HEK293T (cell line): ENCODE measurements at regions not wholly inside any gene's neighbourhood (a gene's known extent, or its start where the extent isn't known, plus 50 kb on each side); places are given as distances from the start of the nearest gene placed in this dataset.

Experiments used
- CTCF ChIA-PET: fragments of 350-600 bp; formaldehyde crosslinking; extraction: SDS; loops from one replicate; lab custom pipeline; 2021; ENCODE audit warnings: antibody characterized with exemption, inconsistent platforms; lab: Yijun Ruan, JAX
- POLR2A ChIA-PET: fragments of 350-600 bp; formaldehyde crosslinking; extraction: SDS; loops from one replicate; lab custom pipeline; 2020; ENCODE audit warnings: antibody characterized with exemption, inconsistent platforms; lab: Yijun Ruan, JAX
- DNase-seq: peaks from one replicate; pipeline ENCODE4 v3.0.0; 2012; ENCODE audit warnings: mixed read lengths; ENCODE audit errors: extremely low spot score
- ARNT ChIP-seq: fragments of 450-650 bp; IDR thresholded peaks from 2 replicates; pipeline ENCODE4 v1.6.1; 2017; ENCODE audit warnings: mild to moderate bottlenecking
- BHLHE40 ChIP-seq: fragments of 450-650 bp; IDR thresholded peaks from 2 replicates; pipeline ENCODE4 v1.6.1; 2016; ENCODE audit warnings: mild to moderate bottlenecking, moderate library complexity, borderline replicate concordance
- CTBP1 ChIP-seq: fragments of 450-650 bp; IDR thresholded peaks from 2 replicates; pipeline ENCODE4 v1.6.1; 2016; ENCODE audit warnings: borderline replicate concordance
- ELF4 ChIP-seq: fragments of 450-650 bp; IDR thresholded peaks from 2 replicates; pipeline ENCODE4 v1.6.1; 2017; ENCODE audit warnings: antibody characterized with exemption
- FOXA1 ChIP-seq: fragments of 450-650 bp; IDR thresholded peaks from 2 replicates; pipeline ENCODE4 v1.6.1; 2016; ENCODE audit warnings: mild to moderate bottlenecking
- FOXK2 ChIP-seq: fragments of 450-650 bp; IDR thresholded peaks from 2 replicates; pipeline ENCODE4 v1.6.1; 2016; ENCODE audit warnings: mild to moderate bottlenecking
- FOXM1 ChIP-seq: fragments of 450-650 bp; IDR thresholded peaks from 2 replicates; pipeline ENCODE4 v1.6.1; 2017; ENCODE audit warnings: mild to moderate bottlenecking, borderline replicate concordance
- HDGF ChIP-seq: fragments of 450-650 bp; IDR thresholded peaks from 2 replicates; pipeline ENCODE4 v1.6.1; 2017; ENCODE audit warnings: antibody characterized with exemption, borderline replicate concordance
- L3MBTL2 ChIP-seq: fragments of 450-650 bp; conservative IDR thresholded peaks from 2 replicates; pipeline ENCODE4 v1.6.1; 2016; ENCODE audit warnings: mild to moderate bottlenecking
- LEF1 ChIP-seq: fragments of 450-650 bp; IDR thresholded peaks from 2 replicates; pipeline ENCODE4 v1.6.1; 2017; ENCODE audit warnings: mild to moderate bottlenecking, borderline replicate concordance
- NFRKB ChIP-seq: fragments of 450-650 bp; IDR thresholded peaks from 2 replicates; pipeline ENCODE4 v1.6.1; 2016; ENCODE audit warnings: mild to moderate bottlenecking, moderate library complexity
- SP1 ChIP-seq: fragments of 450-650 bp; IDR thresholded peaks from 2 replicates; pipeline ENCODE4 v1.6.1; 2017
- SUZ12 ChIP-seq: fragments of 450-650 bp; IDR thresholded peaks from 2 replicates; pipeline ENCODE4 v1.6.1; 2016; ENCODE audit warnings: mild to moderate bottlenecking
- TARDBP ChIP-seq: fragments of 450-650 bp; IDR thresholded peaks from 2 replicates; pipeline ENCODE4 v1.6.1; 2016
- ZNF384 ChIP-seq: fragments of 450-650 bp; IDR thresholded peaks from 2 replicates; pipeline ENCODE4 v1.6.1; 2016
- TF ChIP-seq, protein P1 (sequence below): fragments of 450-650 bp; IDR thresholded peaks from 2 replicates; pipeline ENCODE4 v1.6.1; 2016

DNA sequence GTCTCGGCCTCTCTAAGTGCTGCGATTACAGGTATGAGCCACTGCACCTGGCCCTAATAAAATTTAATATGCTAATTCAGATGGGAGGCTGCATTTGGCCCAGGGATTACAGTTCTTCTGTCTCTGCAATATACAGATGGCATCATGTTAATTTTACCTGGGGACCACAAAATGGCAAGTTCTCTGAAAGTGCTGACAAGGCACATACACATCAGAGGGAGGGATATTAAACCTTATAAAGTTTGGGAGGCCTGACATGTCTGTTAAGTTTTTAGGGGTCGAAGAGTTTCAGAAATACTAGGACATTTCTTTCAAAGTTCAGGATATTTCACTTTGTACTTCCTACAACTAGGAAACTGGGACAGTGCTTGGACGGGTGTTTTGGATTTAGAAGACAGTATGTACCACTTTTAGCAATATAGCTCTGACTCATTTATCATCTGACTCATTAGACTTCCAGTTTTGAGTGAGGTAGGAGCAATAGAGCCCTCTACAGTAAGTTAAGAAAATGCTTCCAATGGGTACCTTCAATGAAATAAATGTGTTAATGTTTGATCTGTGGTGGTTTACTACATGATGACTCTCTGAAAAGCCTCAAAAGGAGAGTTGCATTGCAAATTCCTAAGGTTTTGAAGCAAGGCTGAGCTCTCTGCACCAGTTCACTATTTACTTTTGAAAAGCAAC lies 981.0 kb upstream of the HS3ST1 start:
- CTCF ChIA-PET: no interaction called here
- POLR2A ChIA-PET: no interaction called here
- TF ChIP-seq ZNF384: no peak
- TF ChIP-seq SP1: no peak
- TF ChIP-seq FOXK2: no peak
- no peak for TF ChIP-seq SUZ12
- no peak for TF ChIP-seq FOXA1
- TF ChIP-seq ARNT: no peak
- no peak for TF ChIP-seq FOXM1
- TF ChIP-seq HDGF: no peak
- no peak for TF ChIP-seq TARDBP
- TF ChIP-seq BHLHE40: no peak
- no peak for TF ChIP-seq NFRKB
- TF ChIP-seq LEF1: no peak
- TF ChIP-seq ELF4: no peak
- no peak for TF ChIP-seq L3MBTL2
- no peak for TF ChIP-seq CTBP1
- no peak for DNase-seq

- DNase-seq: no peak
- ChIA-PET POLR2A (no interaction called here), CTCF (no interaction called here)
- TF ChIP-seq ELF4: no peak
- no peak for TF ChIP-seq LEF1
- no peak for TF ChIP-seq FOXA1
- TF ChIP-seq SUZ12: no peak
- TF ChIP-seq CTBP1: no peak
- no peak for TF ChIP-seq HDGF
- TF ChIP-seq TARDBP: no peak
- no peak for TF ChIP-seq L3MBTL2
- TF ChIP-seq FOXK2: no peak
- TF ChIP-seq BHLHE40: no peak
- TF ChIP-seq SP1: no peak
- no peak for TF ChIP-seq NFRKB
- TF ChIP-seq ARNT: no peak
- no peak for TF ChIP-seq ZNF384
- TF ChIP-seq, protein P1, sequence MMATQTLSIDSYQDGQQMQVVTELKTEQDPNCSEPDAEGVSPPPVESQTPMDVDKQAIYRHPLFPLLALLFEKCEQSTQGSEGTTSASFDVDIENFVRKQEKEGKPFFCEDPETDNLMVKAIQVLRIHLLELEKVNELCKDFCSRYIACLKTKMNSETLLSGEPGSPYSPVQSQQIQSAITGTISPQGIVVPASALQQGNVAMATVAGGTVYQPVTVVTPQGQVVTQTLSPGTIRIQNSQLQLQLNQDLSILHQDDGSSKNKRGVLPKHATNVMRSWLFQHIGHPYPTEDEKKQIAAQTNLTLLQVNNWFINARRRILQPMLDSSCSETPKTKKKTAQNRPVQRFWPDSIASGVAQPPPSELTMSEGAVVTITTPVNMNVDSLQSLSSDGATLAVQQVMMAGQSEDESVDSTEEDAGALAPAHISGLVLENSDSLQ: no peak
- TF ChIP-seq FOXM1: no peak
These were observed 979.7 kb upstream of the HS3ST1 start for GRCh38 chr4:12408364-12408763.

DNA sequence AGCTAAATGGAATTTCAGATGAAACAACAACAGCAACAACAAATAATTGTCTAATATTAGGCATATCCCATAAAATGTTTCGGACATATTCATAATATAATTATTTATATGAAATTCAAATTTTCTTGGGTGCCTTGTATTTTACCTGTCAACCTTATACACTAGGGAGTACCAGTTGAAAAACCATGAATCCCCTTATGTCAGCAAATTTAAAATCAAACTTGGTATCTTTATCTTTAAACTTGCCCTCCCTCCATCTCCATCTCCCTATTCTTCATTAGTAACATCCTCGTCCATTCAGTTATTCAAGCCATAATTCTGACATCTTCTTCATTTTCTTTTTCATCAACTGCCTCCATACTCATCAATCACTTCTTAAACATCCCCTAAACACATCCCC lies 974.5 kb upstream of the HS3ST1 start:
- POLR2A ChIA-PET: no interaction called here
- DNase-seq: no peak
- CTCF ChIA-PET: no interaction called here
- TF ChIP-seq BHLHE40 (no peak), NFRKB (no peak), SP1 (no peak), TARDBP (no peak), ARNT (no peak), SUZ12 (no peak), FOXM1 (no peak), L3MBTL2 (no peak), CTBP1 (no peak), LEF1 (no peak), FOXK2 (no peak), ELF4 (no peak), ZNF384 (no peak)
- TF ChIP-seq, protein P1: no peak

GRCh38 chr4:12399781-12400180 lies 971.1 kb upstream of the HS3ST1 start:
- POLR2A ChIA-PET: no interaction called here
- CTCF ChIA-PET: no interaction called here
- no peak for TF ChIP-seq BHLHE40
- TF ChIP-seq ZNF384: no peak
- no peak for TF ChIP-seq HDGF
- TF ChIP-seq FOXK2: no peak
- no peak for TF ChIP-seq SUZ12
- no peak for TF ChIP-seq ARNT
- TF ChIP-seq SP1: no peak
- TF ChIP-seq FOXA1: no peak
- TF ChIP-seq LEF1: no peak
- TF ChIP-seq L3MBTL2: no peak
- TF ChIP-seq FOXM1: no peak
- TF ChIP-seq TARDBP: no peak
- TF ChIP-seq, protein P1: no peak
- no peak for TF ChIP-seq NFRKB
- no peak for TF ChIP-seq CTBP1
- no peak for TF ChIP-seq ELF4
- DNase-seq: no peak

GRCh38 chr4:12393631-12394262 lies 965.1 kb upstream of the HS3ST1 start:
- no peak for DNase-seq
- ChIA-PET POLR2A (no interaction called here), CTCF (no interaction called here)
- TF ChIP-seq L3MBTL2 (no peak), NFRKB (no peak), CTBP1 (no peak), LEF1 (no peak), ARNT (no peak), ZNF384 (no peak), FOXM1 (no peak), ELF4 (no peak), SP1 (no peak), FOXK2 (no peak), HDGF (no peak), FOXA1 (no peak), BHLHE40 (no peak), SUZ12 (no peak)
- TF ChIP-seq, protein P1: no peak
